ENCODE measurements at regions not wholly inside any gene's neighbourhood (a gene's known extent, or its start where the extent isn't known, plus 50 kb on each side); places are given as distances from the start of the nearest gene placed in this dataset.

DNA sequence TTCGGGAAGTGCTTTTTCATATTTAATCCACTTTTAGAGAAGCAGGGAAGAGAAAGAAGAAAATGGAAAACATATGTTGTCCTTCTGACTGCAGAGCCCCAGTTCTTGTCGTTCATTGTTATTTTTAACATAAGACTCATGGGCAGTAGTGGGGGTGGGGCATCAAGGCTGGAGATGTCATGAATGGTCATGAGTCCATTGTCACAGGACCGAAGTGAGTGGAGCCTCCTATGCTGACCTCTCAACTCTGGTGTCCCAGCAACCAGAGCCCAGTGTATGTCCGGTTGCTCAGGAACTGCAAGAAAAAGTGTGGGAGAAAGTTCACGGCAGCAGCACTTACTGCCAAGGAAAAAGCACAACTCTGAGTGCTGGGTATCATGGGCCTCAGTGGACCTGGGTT, 108.6 kb downstream of the BANF2 start:
- in situ Hi-C loops (cut with HindIII; ENCODE audit: low sequenced_read_pairs) = no loop called here
- TF ChIP-seq, protein P1, sequence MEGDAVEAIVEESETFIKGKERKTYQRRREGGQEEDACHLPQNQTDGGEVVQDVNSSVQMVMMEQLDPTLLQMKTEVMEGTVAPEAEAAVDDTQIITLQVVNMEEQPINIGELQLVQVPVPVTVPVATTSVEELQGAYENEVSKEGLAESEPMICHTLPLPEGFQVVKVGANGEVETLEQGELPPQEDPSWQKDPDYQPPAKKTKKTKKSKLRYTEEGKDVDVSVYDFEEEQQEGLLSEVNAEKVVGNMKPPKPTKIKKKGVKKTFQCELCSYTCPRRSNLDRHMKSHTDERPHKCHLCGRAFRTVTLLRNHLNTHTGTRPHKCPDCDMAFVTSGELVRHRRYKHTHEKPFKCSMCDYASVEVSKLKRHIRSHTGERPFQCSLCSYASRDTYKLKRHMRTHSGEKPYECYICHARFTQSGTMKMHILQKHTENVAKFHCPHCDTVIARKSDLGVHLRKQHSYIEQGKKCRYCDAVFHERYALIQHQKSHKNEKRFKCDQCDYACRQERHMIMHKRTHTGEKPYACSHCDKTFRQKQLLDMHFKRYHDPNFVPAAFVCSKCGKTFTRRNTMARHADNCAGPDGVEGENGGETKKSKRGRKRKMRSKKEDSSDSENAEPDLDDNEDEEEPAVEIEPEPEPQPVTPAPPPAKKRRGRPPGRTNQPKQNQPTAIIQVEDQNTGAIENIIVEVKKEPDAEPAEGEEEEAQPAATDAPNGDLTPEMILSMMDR (IDR thresholded peaks at IDR 0.05; ENCODE audit: low read depth, low read length) = no peak
- H3K4me3 ChIP-seq (ENCODE audit: low read depth, low read length) = no peak overlapping the region
- DNase-seq (ENCODE audit: low read depth, low spot score) = peak; percentile 49

DNA sequence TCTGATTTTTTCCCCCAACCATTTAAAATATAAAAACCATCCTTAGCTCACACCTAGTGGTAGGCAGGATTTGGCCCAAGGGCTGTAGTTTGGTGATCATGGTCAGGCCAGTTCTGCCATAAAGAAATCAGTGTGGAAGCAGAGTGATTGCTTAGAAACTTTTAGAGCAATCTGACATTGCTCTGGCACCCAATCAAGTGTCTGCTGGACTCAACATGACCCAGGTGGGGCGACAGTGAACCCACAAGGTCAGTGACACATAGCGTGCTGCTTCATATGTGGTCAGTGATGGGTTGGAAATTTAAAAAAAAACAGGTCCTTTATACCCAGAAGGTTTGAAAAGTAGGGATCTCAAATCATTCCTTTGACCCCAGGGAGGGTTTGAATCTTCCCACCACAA, 107.9 kb downstream of the BANF2 start:
- TF ChIP-seq, protein P1 (IDR thresholded peaks at IDR 0.05; ENCODE audit: low read depth, low read length) = no peak
- in situ Hi-C loops (cut with HindIII; ENCODE audit: low sequenced_read_pairs) = no loop called here
- peak; percentile 18 for DNase-seq (ENCODE audit: low read depth, low spot score)
- H3K4me3 ChIP-seq (ENCODE audit: low read depth, low read length) = no peak overlapping the region

DNA sequence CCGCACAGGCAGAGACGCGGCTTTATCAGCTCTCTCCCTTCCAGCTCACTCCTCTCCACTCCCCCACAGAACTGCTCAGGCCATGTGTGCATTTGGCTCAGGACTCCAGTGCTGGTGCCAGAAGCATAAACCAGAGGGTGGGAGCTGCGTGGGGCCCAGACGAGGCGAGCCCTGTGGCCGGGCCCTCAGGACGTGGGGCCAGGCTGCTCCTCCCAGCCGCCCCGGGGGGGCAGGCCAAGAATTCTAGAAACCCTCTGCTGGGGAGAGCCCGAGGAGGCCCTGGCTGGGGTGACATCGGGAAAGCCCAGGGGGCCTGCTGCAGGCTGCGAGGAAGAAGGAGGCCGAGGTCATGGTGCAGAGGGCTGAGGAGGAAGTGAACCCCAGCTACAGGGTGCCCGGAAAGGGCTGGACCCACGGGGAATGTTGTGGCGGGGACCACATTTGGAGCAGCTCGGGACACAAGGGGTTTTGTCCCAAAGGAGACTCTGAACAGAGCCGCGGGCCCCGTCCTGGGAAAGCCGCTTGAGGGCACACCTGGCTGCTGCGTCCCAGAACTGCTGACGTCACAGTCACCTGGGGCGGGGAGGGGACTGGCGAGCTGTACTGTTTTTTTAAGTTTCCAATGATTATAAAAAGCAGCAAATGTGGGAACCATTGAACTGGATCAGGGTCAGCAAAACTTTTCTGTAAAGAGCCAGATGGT, 107.1 kb downstream of the BANF2 start:
- in situ Hi-C loops (cut with HindIII; ENCODE audit: low sequenced_read_pairs) = no loop called here
- H3K4me3 ChIP-seq (ENCODE audit: low read depth, low read length) = no peak overlapping the region
- TF ChIP-seq, protein P1 (IDR thresholded peaks at IDR 0.05; ENCODE audit: low read depth, low read length) = no peak
- peak; percentile 75 for DNase-seq (ENCODE audit: low read depth, low spot score)

GRCh38 chr20:17806107-17806506, 106.3 kb downstream of the BANF2 start:
- DNase-seq (ENCODE audit: low read depth, low spot score) = no peak
- in situ Hi-C loops (cut with HindIII; ENCODE audit: low sequenced_read_pairs) = no loop called here
- H3K4me3 ChIP-seq (ENCODE audit: low read depth, low read length) = no peak overlapping the region
- TF ChIP-seq, protein P1 (IDR thresholded peaks at IDR 0.05; ENCODE audit: low read depth, low read length) = no peak

DNA sequence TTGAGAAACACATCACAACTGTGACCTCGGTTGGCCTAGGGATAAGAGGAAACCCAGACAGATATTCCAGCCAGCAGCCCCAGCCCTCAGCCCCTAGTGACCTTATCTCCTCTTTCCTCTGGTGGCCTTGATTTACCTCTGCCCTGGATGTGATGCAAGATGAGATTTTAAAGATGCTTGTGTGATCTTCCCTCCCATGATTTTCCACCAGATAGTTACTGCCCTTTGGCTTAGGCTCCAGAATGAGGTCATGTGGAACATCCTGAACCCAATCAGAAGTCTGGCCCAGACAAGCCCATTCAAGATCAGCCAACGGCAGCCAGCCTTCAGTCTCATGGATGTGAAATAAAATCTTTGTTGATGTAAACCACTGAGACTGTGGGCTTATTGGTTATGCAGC, 104.0 kb downstream of the BANF2 start:
- no peak overlapping the region for H3K4me3 ChIP-seq (ENCODE audit: low read depth, low read length)
- in situ Hi-C loops (cut with HindIII; ENCODE audit: low sequenced_read_pairs) = no loop called here
- DNase-seq (ENCODE audit: low read depth, low spot score) = no peak
- TF ChIP-seq, protein P1 (IDR thresholded peaks at IDR 0.05; ENCODE audit: low read depth, low read length) = no peak

GRCh38 chr20:17799575-17800227, 99.9 kb downstream of the BANF2 start:
- no peak for DNase-seq (ENCODE audit: low read depth, low spot score)
- no peak overlapping the region for H3K4me3 ChIP-seq (ENCODE audit: low read depth, low read length)
- in situ Hi-C loops (cut with HindIII; ENCODE audit: low sequenced_read_pairs) = no loop called here
- TF ChIP-seq, protein P1 (IDR thresholded peaks at IDR 0.05; ENCODE audit: low read depth, low read length) = no peak
